Astrocyte (in vitro differentiated cells and primary cell): ENCODE measurements at regions not wholly inside any gene's neighbourhood (a gene's known extent, or its start where the extent isn't known, plus 50 kb on each side); places are given as distances from the start of the nearest gene placed in this dataset.

Source experiments
- EZH2 ChIP-seq: IDR thresholded peaks from 2 replicates; pipeline ENCODE4 v1.6.1; 2012; ENCODE audit warnings: mild to moderate bottlenecking, low read length, inconsistent platforms; ENCODE audit not compliant: insufficient read depth
- TF ChIP-seq, protein P1 (sequence below): IDR thresholded peaks from 2 replicates; pipeline ENCODE4 v1.5.1; 2011; ENCODE audit warnings: low read depth, mild to moderate bottlenecking, inconsistent platforms, low read length, moderate library complexity; ENCODE audit not compliant: insufficient read depth

DNA sequence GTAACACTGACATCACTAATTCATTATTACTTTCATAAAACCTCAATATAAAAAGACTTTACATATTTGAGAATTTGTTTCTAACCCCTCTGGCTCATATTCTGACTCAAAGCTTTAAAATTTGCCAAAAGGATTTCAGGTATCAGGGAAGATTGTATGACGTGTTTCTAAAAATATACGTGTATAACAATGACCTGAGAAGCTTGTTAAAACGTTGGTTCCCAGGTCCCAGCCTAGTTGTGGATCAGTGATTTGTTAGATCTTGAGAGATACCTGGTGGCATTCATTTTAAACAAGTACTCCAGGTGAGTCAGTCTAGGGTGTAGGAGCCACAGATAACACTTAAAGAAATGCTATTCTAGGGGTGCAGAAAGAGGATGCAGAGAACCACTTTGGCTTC, 1096.8 kb upstream of the NXPH2 start:
- TF ChIP-seq, protein P1, sequence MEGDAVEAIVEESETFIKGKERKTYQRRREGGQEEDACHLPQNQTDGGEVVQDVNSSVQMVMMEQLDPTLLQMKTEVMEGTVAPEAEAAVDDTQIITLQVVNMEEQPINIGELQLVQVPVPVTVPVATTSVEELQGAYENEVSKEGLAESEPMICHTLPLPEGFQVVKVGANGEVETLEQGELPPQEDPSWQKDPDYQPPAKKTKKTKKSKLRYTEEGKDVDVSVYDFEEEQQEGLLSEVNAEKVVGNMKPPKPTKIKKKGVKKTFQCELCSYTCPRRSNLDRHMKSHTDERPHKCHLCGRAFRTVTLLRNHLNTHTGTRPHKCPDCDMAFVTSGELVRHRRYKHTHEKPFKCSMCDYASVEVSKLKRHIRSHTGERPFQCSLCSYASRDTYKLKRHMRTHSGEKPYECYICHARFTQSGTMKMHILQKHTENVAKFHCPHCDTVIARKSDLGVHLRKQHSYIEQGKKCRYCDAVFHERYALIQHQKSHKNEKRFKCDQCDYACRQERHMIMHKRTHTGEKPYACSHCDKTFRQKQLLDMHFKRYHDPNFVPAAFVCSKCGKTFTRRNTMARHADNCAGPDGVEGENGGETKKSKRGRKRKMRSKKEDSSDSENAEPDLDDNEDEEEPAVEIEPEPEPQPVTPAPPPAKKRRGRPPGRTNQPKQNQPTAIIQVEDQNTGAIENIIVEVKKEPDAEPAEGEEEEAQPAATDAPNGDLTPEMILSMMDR: no peak
- no peak for TF ChIP-seq EZH2
